Gastrocnemius medialis (tissue), 4 donors: ENCODE measurements at regions not wholly inside any gene's neighbourhood (a gene's known extent, or its start where the extent isn't known, plus 50 kb on each side); places are given as distances from the start of the nearest gene placed in this dataset.

Experiments used
- ATAC-seq, 2 donors: fragments of 150-250 bp; one replicate each; pipeline ENCODE4 v1.9.1; 2016
- DNase-seq, 2 donors: peaks; one replicate each; pipeline ENCODE4 v3.0.0-alpha.2; 2019
- H3K27ac ChIP-seq, 4 donors: fragments of 200-600 bp; sonication (generic); 1 replicate in 1 of 4; 2 replicates in 3 of 4; pipeline ENCODE4 v1.5.1; 2016 to 2018; ENCODE audit warnings: mild to moderate bottlenecking in 2 of 4, moderate library complexity in 1 of 4
- H3K27me3 ChIP-seq, 3 donors: fragments of 200-600 bp; sonication (generic) in 2 of 3; 1 replicate in 1 of 3; 2 replicates in 2 of 3; pipeline versions ENCODE4 v1.5.1 to v1.6.0; 2016 to 2019; ENCODE audit warnings: mild to moderate bottlenecking in 1 of 3, moderate library complexity in 1 of 3
- H3K36me3 ChIP-seq, 2 donors: fragments of 200-600 bp; sonication (generic) in 1 of 2; one replicate each; pipeline ENCODE4 v1.5.1; 2017 to 2018
- H3K4me1 ChIP-seq, 2 donors: fragments of 200-600 bp; sonication (generic) in 1 of 2; one replicate each; pipeline ENCODE4 v1.5.1; 2016 to 2017; ENCODE audit warnings: mild to moderate bottlenecking in 2 of 2
- H3K4me3 ChIP-seq, 4 donors: fragments of 200-600 bp; sonication (generic) in 3 of 4; 1 replicate in 1 of 4; 2 replicates in 3 of 4; pipeline ENCODE4 v1.5.1; 2016 to 2019; ENCODE audit warnings: mild to moderate bottlenecking in 2 of 4
- H3K9me3 ChIP-seq, 3 donors: fragments of 200-600 bp; sonication (generic) in 2 of 3; 1 replicate in 1 of 3; 2 replicates in 2 of 3; pipeline ENCODE4 v1.5.1; 2016 to 2019
- POLR2A ChIP-seq, 2 donors: fragments of 450-650 bp; IDR thresholded peaks; one replicate each; pipeline ENCODE4 v1.6.1; 2017; ENCODE audit warnings: antibody characterized with exemption in 2 of 2, mild to moderate bottlenecking in 2 of 2, moderate library complexity in 2 of 2
- in situ Hi-C, 4 donors: fragments of 200-750 bp; cut with MboI; loops; one replicate each; pipeline versions ENCODE4 v1.15.0 to v1.8.0; 2017; ENCODE audit warnings: low sequenced_read_pairs in 4 of 4
- intact Hi-C: fragments of 100-400 bp; cut with DNase I; formaldehyde crosslinking; loops from one replicate; pipeline ENCODE4 v1.15.1; 2023; ENCODE audit warnings: low total_unique reads
- TF ChIP-seq, protein P1 (sequence below), 5 experiments: fragments of 450-650 bp in 3 of 5; fragments of 200-600 bp in 2 of 5; sonication (generic) in 2 of 5; IDR thresholded peaks in 4 of 5; conservative IDR thresholded peaks in 1 of 5; 1 replicate in 4 of 5; 2 replicates in 1 of 5; pipeline ENCODE4 v1.5.1; 2016 to 2019; ENCODE audit warnings: antibody characterized with exemption in 5 of 5, mild to moderate bottlenecking in 3 of 5, moderate library complexity in 3 of 5

DNA sequence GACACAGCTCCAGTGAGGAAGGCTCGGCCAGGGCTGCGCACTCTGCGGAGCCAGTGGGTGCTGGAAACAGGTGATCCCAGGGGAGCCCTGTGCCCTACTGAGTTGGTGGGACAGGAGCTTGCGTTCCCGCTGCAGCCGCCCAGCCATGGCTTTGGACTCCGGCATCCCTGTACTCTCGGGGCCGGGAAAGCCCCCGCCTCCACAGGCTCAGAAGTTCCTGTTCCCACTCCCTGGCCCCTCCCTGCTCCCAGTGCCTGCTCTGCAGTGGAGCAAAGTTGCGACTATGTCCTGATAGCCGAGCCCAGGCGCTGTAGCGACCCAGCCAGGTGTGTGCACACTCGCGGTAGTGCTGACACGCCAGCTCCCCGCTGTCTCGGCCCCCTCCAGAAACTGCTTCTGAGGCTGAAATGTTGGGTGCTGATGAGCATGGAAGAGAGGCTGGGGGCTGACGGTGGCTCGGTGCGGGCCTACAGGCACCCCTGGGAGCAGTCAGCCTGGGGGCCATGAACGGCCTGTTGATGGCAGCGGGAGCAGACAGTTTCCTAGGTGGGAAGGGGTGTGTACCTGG lies 344.6 kb upstream of the MGAT4C start:
- TF ChIP-seq, protein P1, sequence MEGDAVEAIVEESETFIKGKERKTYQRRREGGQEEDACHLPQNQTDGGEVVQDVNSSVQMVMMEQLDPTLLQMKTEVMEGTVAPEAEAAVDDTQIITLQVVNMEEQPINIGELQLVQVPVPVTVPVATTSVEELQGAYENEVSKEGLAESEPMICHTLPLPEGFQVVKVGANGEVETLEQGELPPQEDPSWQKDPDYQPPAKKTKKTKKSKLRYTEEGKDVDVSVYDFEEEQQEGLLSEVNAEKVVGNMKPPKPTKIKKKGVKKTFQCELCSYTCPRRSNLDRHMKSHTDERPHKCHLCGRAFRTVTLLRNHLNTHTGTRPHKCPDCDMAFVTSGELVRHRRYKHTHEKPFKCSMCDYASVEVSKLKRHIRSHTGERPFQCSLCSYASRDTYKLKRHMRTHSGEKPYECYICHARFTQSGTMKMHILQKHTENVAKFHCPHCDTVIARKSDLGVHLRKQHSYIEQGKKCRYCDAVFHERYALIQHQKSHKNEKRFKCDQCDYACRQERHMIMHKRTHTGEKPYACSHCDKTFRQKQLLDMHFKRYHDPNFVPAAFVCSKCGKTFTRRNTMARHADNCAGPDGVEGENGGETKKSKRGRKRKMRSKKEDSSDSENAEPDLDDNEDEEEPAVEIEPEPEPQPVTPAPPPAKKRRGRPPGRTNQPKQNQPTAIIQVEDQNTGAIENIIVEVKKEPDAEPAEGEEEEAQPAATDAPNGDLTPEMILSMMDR (IDR thresholded peaks at IDR 0.05 in 4 of 5, conservative IDR thresholded peaks at IDR 0.05 in 1 of 5), result no peak
- no peak for TF ChIP-seq POLR2A (IDR thresholded peaks at IDR 0.05)
- ATAC-seq (no peak), DNase-seq (no peak)
- no peaks in the 10 kb centered on the region for H3K36me3 ChIP-seq
- no peaks in the 10 kb centered on the region for H3K27me3 ChIP-seq
- H3K9me3 ChIP-seq, result no peaks in the 10 kb centered on the region
- in situ Hi-C loops (no loop called here), intact Hi-C loops (no loop called here)
- no peak overlapping the region for H3K27ac ChIP-seq
- no peak overlapping the region for H3K4me3 ChIP-seq
- no peaks in the 10 kb centered on the region for H3K4me1 ChIP-seq

DNA sequence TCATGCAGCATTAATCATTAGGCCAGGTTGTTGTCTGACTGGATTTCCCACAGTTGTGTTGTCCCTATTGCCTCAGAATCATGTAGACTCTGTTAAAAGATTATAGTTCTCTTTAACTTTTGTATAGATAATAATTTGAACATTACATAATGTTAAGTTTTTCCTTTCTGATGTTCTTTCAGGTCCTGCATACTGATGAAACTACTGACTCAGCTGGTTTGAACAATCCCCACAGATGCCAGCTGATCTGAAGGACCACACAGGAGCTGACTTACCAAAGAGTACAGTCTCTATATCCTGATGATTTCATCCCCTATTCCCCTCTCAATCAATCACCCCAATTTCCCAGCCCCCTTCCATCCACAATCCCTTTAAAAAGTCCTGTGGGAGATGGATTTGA lies 341.2 kb upstream of the MGAT4C start:
- in situ Hi-C loops (no loop called here), intact Hi-C loops (no loop called here)
- H3K4me3 ChIP-seq, result no peak overlapping the region
- DNase-seq (no peak), ATAC-seq (no peak)
- no peak overlapping the region for H3K27ac ChIP-seq
- TF ChIP-seq POLR2A (IDR thresholded peaks at IDR 0.05), result no peak
- TF ChIP-seq, protein P1 (IDR thresholded peaks at IDR 0.05 in 4 of 5, conservative IDR thresholded peaks at IDR 0.05 in 1 of 5), result no peak
- no peaks in the 10 kb centered on the region for H3K4me1 ChIP-seq
- H3K9me3 ChIP-seq, result no peaks in the 10 kb centered on the region
- H3K27me3 ChIP-seq, result no peaks in the 10 kb centered on the region
- H3K36me3 ChIP-seq, result no peaks in the 10 kb centered on the region

DNA sequence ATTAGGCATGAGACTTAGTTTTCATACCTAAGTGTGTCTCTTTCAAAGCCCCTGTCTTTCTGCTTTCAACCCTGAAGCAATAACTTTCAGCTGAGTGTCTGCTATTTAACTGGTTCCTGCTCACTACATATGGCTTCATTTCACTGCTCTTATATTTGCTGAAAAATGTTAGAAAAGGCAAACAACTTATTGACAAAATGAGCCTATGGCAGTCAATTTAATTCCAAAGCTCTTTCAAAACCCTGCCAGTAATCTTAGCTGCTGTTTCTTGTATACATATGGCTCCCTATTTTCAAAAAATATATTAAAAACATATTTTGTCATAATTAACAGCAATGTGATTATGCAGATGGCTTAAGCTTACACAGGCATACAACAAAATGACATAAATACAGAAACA lies 334.1 kb upstream of the MGAT4C start:
- Histone ChIP-seq H3K27ac (no peak overlapping the region), H3K4me1 (no peaks in the 10 kb centered on the region), H3K4me3 (no peak overlapping the region), H3K27me3 (no peaks in the 10 kb centered on the region), H3K36me3 (no peaks in the 10 kb centered on the region), H3K9me3 (no peaks in the 10 kb centered on the region)
- in situ Hi-C loops, result no loop called here
- no peak for TF ChIP-seq POLR2A (IDR thresholded peaks at IDR 0.05)
- TF ChIP-seq, protein P1 (IDR thresholded peaks at IDR 0.05 in 4 of 5, conservative IDR thresholded peaks at IDR 0.05 in 1 of 5), result no peak
- ATAC-seq (no peak), DNase-seq (no peak)
- intact Hi-C loops, result no loop called here

DNA sequence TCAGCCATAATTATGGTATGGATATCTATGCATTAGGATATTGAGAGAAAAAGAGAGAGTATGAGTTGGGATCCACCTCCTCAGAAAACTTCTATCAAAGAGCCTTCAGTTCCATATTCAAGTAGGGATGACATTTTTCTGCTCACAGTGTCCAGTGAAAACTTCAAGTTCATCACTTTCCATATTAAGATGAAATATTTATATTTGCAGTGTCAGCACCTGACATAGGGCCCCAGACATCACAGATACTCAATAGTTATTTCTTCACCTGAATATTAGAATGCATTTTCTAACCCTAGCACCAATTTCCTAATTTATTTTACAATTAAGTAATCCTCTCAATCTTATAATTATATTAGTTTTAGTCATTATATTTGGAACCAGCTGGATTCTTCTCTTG lies 318.0 kb upstream of the MGAT4C start:
- Histone ChIP-seq H3K27me3 (no peaks in the 10 kb centered on the region), H3K9me3 (no peaks in the 10 kb centered on the region), H3K4me1 (no peaks in the 10 kb centered on the region), H3K4me3 (no peak overlapping the region), H3K27ac (no peak overlapping the region), H3K36me3 (no peaks in the 10 kb centered on the region)
- intact Hi-C loops, result no loop called here
- DNase-seq (no peak), ATAC-seq (no peak)
- TF ChIP-seq POLR2A (IDR thresholded peaks at IDR 0.05), result no peak
- TF ChIP-seq, protein P1 (IDR thresholded peaks at IDR 0.05 in 4 of 5, conservative IDR thresholded peaks at IDR 0.05 in 1 of 5), result no peak
- in situ Hi-C loops, result no loop called here

DNA sequence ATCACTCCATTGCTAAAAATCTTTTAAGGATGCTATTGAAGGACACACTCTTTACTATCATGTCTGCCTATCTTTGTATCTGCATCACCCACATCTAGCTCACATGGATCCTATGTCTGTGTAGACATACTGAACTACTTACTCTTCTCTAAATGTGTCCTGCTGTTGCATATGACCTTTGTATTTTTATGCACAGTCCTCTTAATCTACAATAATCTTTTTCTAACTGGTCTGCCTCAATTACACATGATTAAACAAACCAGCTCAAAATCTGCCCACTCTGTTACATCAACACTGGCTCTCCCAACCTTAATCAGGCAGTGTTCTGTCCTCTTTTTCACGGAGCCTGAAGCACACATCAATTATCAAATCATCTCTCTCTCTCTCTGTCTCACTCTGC lies 316.3 kb upstream of the MGAT4C start:
- in situ Hi-C loops (no loop called here), intact Hi-C loops (no loop called here)
- ATAC-seq (no peak), DNase-seq (no peak)
- Histone ChIP-seq H3K4me1 (no peaks in the 10 kb centered on the region), H3K9me3 (no peaks in the 10 kb centered on the region), H3K27me3 (no peaks in the 10 kb centered on the region), H3K4me3 (no peak overlapping the region), H3K27ac (no peak overlapping the region), H3K36me3 (no peaks in the 10 kb centered on the region)
- TF ChIP-seq, protein P1 (IDR thresholded peaks at IDR 0.05 in 4 of 5, conservative IDR thresholded peaks at IDR 0.05 in 1 of 5), result no peak
- no peak for TF ChIP-seq POLR2A (IDR thresholded peaks at IDR 0.05)
